ENCODE measurements at regions not wholly inside any gene's neighbourhood (a gene's known extent, or its start where the extent isn't known, plus 50 kb on each side); places are given as distances from the start of the nearest gene placed in this dataset.
"Not testable (repeated sequence)": the region's sequence is repeated elsewhere in the genome, so short reads cannot be mapped to it uniquely, and the experiment has no call there.

DNA sequence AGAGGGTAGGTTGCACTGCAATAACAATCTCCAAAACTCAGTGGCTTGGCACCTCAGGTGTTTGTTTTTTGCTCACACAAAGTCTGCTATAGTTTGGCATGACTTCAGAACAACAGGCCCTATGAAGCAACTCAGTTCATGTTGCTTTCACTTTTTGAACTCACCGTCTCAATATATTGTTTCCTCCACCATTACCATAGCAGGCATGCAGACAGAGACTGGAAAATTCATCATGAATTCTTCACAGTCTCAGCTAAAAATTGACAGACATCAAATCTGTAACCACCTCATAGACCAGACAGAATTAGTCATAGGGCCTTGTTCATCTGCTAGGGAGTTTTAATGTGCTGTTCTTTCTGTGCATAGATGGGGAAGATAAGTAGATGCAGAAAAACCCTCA, 161.4 kb upstream of the POU1F1 start:
- DNase-seq (ENCODE audit: low spot score) = no peak
- TF ChIP-seq, protein P1, sequence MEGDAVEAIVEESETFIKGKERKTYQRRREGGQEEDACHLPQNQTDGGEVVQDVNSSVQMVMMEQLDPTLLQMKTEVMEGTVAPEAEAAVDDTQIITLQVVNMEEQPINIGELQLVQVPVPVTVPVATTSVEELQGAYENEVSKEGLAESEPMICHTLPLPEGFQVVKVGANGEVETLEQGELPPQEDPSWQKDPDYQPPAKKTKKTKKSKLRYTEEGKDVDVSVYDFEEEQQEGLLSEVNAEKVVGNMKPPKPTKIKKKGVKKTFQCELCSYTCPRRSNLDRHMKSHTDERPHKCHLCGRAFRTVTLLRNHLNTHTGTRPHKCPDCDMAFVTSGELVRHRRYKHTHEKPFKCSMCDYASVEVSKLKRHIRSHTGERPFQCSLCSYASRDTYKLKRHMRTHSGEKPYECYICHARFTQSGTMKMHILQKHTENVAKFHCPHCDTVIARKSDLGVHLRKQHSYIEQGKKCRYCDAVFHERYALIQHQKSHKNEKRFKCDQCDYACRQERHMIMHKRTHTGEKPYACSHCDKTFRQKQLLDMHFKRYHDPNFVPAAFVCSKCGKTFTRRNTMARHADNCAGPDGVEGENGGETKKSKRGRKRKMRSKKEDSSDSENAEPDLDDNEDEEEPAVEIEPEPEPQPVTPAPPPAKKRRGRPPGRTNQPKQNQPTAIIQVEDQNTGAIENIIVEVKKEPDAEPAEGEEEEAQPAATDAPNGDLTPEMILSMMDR (IDR thresholded peaks at IDR 0.05; ENCODE audit: extremely low read depth, missing control alignments) = no peak

GRCh38 chr3:87436781-87437543, 160.6 kb upstream of the POU1F1 start:
- TF ChIP-seq, protein P1 (IDR thresholded peaks at IDR 0.05; ENCODE audit: extremely low read depth, missing control alignments) = no peak
- DNase-seq (ENCODE audit: low spot score) = no peak

DNA sequence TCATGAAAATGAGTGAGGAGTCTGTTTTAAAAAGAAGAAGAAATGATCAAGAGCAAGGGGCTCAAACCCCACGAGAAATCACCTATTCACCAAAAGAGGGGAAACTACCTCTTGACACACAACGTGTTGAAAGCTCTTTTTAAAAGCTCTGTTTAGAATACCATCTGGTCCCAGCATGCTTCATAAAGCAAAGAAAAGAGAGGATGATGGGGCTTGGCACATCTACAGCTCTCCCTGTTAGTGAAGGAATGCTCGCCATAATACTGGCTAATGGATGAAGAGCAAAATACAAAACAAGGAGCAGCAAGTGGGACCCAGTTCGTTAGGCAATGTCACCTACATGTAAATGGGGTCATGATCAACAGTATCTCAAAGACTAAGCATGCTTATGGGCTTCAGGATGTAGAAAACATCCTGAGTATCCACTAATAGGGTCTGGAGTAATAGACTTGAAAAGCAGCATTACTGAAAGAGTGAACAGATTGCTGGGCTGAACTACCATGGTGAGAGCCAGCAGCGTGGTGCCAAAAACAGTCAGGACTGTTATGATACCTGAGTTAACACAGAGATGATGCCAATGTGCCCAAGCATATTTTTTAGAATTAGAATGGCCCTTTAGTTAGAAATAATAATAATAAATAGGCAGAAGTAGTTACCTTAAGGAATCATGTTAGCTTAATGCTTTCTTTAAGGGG, 159.7 kb upstream of the POU1F1 start:
- TF ChIP-seq, protein P1 (IDR thresholded peaks at IDR 0.05; ENCODE audit: extremely low read depth, missing control alignments) = no peak
- no peak for DNase-seq (ENCODE audit: low spot score)

DNA sequence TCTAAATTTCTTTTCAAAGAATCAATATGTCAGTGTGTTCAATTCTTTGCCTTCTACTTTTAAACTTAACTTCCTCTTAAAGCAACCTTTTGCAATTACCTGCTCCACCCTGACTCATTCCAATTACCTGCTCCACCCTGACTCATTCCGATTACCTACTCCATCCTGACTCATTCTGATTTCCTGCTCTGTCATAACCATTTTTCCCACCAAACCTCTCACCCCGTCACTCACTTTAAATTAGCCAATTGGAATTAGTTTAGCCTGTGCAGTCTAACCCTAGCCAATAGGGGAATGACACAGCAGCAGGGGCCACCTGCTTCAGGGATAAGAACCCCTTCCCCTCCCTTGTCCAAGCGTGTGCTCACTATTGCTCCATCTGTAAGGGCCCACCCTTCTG, 157.1 kb upstream of the POU1F1 start:
- not testable (repeated sequence) for DNase-seq (ENCODE audit: low spot score)

DNA sequence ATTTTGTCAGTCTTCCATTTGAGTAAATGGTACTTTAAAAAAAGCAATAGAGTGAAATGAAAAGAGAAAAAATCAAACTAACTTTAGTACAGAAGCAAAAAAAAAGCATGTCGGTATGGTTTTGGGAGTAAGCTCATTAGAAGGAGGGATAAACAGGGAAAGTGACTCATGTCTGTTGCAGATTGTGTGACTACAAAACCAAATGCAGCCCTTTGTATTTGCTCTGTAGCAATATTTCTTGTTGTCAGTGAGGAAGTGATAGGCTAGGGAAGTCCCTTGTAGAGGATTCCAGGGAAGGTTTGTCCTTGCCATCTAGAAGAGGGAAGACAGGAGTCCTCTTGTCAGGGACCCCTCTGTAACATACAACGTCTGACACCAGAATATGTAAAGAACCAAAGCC, 150.5 kb upstream of the POU1F1 start:
- DNase-seq (ENCODE audit: low spot score) = no peak
- TF ChIP-seq, protein P1 (IDR thresholded peaks at IDR 0.05; ENCODE audit: extremely low read depth, missing control alignments) = no peak

DNA sequence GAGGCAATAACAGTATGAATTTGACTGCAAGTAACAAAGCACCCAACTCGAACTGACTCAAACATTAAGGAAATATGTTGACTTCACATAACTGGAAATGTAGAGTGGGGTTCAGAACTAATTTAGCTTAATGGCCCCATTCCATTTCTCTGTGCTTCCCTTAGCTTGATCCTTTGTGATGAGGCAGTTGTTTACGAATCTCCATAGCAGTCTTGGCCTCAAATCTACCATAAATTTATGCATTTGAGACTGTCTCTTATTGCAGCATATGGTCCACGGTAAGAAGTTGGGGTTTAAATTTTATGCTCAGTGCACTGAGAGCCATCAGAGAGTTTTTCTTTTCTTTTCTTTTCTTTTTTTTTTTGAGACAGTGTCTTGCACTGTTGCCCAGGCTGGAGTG, 148.7 kb upstream of the POU1F1 start:
- DNase-seq (ENCODE audit: low spot score) = no peak
- TF ChIP-seq, protein P1 (IDR thresholded peaks at IDR 0.05; ENCODE audit: extremely low read depth, missing control alignments) = no peak

DNA sequence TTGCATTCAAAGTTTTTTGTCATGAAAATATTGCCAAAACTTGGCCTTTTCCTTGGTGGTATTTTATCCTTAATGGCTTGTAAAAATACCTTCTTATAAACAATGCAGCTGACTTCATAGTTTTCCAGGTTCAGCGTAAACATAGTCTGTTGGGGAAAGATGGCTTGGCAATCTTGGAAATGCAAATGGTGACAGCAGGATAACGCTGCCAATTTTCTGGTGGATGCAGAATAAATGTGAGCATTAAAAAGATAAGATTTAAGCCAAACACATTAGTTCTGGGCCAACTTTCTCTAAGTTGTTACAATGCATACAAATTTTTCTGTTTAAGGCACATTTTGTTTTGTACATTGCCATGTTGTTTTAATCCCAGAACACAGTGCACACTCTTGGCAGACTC, 147.0 kb upstream of the POU1F1 start:
- TF ChIP-seq, protein P1 (IDR thresholded peaks at IDR 0.05; ENCODE audit: extremely low read depth, missing control alignments) = no peak
- DNase-seq (ENCODE audit: low spot score) = no peak
